ENCODE measurements at regions not wholly inside any gene's neighbourhood (a gene's known extent, or its start where the extent isn't known, plus 50 kb on each side); places are given as distances from the start of the nearest gene placed in this dataset.

DNA sequence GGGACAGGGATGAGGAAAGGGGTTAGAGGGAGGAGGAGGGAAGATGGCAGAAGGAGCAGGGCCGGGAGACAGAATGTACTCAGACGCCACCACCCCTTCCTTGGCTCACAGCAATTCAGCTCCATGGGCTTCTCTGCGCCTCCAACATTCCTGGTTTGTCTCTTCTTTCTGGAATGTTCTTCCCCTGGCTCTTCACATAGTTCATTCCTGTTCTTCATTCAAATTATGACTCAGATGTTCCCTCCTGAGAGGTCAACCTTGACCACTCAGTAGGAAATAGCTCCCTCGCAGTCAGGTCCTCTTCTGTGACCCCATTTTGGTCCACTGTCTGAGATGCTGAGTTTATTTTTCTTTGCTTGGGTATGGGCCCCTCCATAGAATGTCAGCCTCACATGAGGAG, 203.2 kb downstream of the C1orf94 start:
- ATAC-seq (no peak), DNase-seq (ENCODE audit: low read depth, low spot score) (no peak)
- Histone ChIP-seq H3K79me2 (ENCODE audit: insufficient read depth, low read length) (no peaks in the 10 kb centered on the region), H3K9me3 (ENCODE audit: control insufficient read depth in 1 of 2, insufficient read depth in 1 of 2, low read depth in 1 of 2, low read length in 2 of 2) (no peaks in the 10 kb centered on the region), H4K20me1 (ENCODE audit: insufficient read depth) (no peaks in the 10 kb centered on the region), H3K4me3 (replicated peaks in 1 of 2; ENCODE audit: low read depth in 1 of 2, low read length in 2 of 2) (no peak overlapping the region), H3K27me3 (ENCODE audit: insufficient read depth, low read length) (peaks cover 8% of the 10 kb centered on the region), H3K27ac (ENCODE audit: low read depth, low read length) (no peak overlapping the region), H3K9ac (ENCODE audit: low read length) (no peak overlapping the region), H3K4me2 (ENCODE audit: low read length) (no peak overlapping the region), H3K4me1 (ENCODE audit: control insufficient read depth in 1 of 2, insufficient read depth in 2 of 2, low read length in 2 of 2) (no peaks in the 10 kb centered on the region), H3K36me3 (ENCODE audit: control insufficient read depth in 1 of 2, insufficient read depth in 2 of 2, low read length in 2 of 2) (no peaks in the 10 kb centered on the region), H3K9me2 (ENCODE audit: insufficient read depth) (no peaks in the 10 kb centered on the region), H2AFZ (ENCODE audit: low read depth, low read length, poor library complexity, severe bottlenecking) (no peak overlapping the region)
- RAD21 ChIA-PET (ENCODE audit: low non-redundant PET in 1 of 2, low total read pairs in 2 of 2, uncharacterized antibody in 2 of 2, unreplicated experiment in 2 of 2), result no interaction called here
- POLR2A ChIA-PET, result no interaction called here
- CTCF ChIA-PET, result no interaction called here
- TF ChIP-seq ELF1 (IDR thresholded peaks at IDR 0.05; ENCODE audit: borderline replicate concordance, low read depth) (no peak), EGR1 (IDR thresholded peaks at IDR 0.05; ENCODE audit: low read depth) (no peak), YY1 (IDR thresholded peaks at IDR 0.05; ENCODE audit: extremely low read depth, insufficient replicate concordance, low read depth, low read length) (no peak), SIN3A (IDR thresholded peaks at IDR 0.05; ENCODE audit: low read depth) (no peak), EZH2phosphoT487 (IDR thresholded peaks at IDR 0.05; ENCODE audit: borderline replicate concordance) (no peak), CBX3 (IDR thresholded peaks at IDR 0.05; ENCODE audit: low read depth) (no peak)
- TF ChIP-seq, protein P1, sequence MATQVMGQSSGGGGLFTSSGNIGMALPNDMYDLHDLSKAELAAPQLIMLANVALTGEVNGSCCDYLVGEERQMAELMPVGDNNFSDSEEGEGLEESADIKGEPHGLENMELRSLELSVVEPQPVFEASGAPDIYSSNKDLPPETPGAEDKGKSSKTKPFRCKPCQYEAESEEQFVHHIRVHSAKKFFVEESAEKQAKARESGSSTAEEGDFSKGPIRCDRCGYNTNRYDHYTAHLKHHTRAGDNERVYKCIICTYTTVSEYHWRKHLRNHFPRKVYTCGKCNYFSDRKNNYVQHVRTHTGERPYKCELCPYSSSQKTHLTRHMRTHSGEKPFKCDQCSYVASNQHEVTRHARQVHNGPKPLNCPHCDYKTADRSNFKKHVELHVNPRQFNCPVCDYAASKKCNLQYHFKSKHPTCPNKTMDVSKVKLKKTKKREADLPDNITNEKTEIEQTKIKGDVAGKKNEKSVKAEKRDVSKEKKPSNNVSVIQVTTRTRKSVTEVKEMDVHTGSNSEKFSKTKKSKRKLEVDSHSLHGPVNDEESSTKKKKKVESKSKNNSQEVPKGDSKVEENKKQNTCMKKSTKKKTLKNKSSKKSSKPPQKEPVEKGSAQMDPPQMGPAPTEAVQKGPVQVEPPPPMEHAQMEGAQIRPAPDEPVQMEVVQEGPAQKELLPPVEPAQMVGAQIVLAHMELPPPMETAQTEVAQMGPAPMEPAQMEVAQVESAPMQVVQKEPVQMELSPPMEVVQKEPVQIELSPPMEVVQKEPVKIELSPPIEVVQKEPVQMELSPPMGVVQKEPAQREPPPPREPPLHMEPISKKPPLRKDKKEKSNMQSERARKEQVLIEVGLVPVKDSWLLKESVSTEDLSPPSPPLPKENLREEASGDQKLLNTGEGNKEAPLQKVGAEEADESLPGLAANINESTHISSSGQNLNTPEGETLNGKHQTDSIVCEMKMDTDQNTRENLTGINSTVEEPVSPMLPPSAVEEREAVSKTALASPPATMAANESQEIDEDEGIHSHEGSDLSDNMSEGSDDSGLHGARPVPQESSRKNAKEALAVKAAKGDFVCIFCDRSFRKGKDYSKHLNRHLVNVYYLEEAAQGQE (IDR thresholded peaks at IDR 0.05; ENCODE audit: low read depth), result no peak
- TF ChIP-seq, protein P2, sequence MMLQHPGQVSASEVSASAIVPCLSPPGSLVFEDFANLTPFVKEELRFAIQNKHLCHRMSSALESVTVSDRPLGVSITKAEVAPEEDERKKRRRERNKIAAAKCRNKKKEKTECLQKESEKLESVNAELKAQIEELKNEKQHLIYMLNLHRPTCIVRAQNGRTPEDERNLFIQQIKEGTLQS (IDR thresholded peaks at IDR 0.05), result no peak
- TF ChIP-seq, protein P3, sequence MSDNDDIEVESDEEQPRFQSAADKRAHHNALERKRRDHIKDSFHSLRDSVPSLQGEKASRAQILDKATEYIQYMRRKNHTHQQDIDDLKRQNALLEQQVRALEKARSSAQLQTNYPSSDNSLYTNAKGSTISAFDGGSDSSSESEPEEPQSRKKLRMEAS (IDR thresholded peaks at IDR 0.05), result no peak
- TF ChIP-seq, protein P4, sequence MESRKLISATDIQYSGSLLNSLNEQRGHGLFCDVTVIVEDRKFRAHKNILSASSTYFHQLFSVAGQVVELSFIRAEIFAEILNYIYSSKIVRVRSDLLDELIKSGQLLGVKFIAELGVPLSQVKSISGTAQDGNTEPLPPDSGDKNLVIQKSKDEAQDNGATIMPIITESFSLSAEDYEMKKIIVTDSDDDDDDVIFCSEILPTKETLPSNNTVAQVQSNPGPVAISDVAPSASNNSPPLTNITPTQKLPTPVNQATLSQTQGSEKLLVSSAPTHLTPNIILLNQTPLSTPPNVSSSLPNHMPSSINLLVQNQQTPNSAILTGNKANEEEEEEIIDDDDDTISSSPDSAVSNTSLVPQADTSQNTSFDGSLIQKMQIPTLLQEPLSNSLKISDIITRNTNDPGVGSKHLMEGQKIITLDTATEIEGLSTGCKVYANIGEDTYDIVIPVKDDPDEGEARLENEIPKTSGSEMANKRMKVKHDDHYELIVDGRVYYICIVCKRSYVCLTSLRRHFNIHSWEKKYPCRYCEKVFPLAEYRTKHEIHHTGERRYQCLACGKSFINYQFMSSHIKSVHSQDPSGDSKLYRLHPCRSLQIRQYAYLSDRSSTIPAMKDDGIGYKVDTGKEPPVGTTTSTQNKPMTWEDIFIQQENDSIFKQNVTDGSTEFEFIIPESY (IDR thresholded peaks at IDR 0.05; ENCODE audit: extremely low read depth, insufficient replicate concordance, low read length), result no peak
- TF ChIP-seq, protein P5, sequence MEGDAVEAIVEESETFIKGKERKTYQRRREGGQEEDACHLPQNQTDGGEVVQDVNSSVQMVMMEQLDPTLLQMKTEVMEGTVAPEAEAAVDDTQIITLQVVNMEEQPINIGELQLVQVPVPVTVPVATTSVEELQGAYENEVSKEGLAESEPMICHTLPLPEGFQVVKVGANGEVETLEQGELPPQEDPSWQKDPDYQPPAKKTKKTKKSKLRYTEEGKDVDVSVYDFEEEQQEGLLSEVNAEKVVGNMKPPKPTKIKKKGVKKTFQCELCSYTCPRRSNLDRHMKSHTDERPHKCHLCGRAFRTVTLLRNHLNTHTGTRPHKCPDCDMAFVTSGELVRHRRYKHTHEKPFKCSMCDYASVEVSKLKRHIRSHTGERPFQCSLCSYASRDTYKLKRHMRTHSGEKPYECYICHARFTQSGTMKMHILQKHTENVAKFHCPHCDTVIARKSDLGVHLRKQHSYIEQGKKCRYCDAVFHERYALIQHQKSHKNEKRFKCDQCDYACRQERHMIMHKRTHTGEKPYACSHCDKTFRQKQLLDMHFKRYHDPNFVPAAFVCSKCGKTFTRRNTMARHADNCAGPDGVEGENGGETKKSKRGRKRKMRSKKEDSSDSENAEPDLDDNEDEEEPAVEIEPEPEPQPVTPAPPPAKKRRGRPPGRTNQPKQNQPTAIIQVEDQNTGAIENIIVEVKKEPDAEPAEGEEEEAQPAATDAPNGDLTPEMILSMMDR (IDR thresholded peaks at IDR 0.05 in 2 of 3, conservative IDR thresholded peaks at IDR 0.05 in 1 of 3; ENCODE audit: borderline replicate concordance in 1 of 3, insufficient read depth in 1 of 3, low read depth in 2 of 3, low read length in 2 of 3), result no peak
- no TSS peak for BruUV-seq (replicated peaks)
- intact Hi-C loops (cut with micrococcal nuclease), result no loop called here

Measured in HCT116 (cell line).